ENCODE measurements at regions not wholly inside any gene's neighbourhood (a gene's known extent, or its start where the extent isn't known, plus 50 kb on each side); places are given as distances from the start of the nearest gene placed in this dataset.

DNA sequence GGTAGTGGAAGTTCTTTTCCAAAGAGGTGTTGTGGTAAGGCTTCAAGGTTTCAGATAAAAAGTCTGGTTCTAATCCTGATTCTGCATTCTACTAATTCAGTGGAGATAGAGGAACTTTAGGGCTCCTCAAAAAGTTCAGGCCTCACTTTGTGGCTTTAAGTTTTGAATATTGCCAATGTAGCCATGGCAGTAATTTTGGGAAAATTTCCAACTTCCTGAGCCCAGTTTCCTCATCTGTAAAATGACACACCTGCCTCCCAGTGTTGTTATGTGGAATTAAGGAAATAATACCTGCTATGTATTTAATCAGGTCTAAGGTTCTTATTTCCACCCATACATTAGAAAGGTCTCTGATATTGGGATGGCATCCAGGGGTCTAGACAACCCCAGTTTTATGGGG, 147.6 kb upstream of the ITGA6 start:
- TF ChIP-seq MAFK (IDR thresholded peaks at IDR 0.05; ENCODE audit: low read depth, low read length) (no peak), TAF7 (optimal IDR thresholded peaks at IDR 0.05; ENCODE audit: borderline replicate concordance, low read depth, low read length) (no peak), POLR2A (IDR thresholded peaks at IDR 0.05; ENCODE audit: control extremely low read depth in 1 of 2, low read depth in 2 of 2, low read length in 2 of 2) (no peak), EZH2 (IDR thresholded peaks at IDR 0.05; ENCODE audit: low read depth, low read length, severe bottlenecking) (no peak), POLR2AphosphoS5 (IDR thresholded peaks at IDR 0.05; ENCODE audit: low read depth, low read length) (no peak), CBX5 (IDR thresholded peaks at IDR 0.05; ENCODE audit: low read depth, low read length) (no peak), RAD21 (IDR thresholded peaks at IDR 0.05 in 1 of 2, conservative IDR thresholded peaks at IDR 0.05 in 1 of 2; ENCODE audit: low read depth in 2 of 2, low read length in 2 of 2) (no peak), EP300 (IDR thresholded peaks at IDR 0.05; ENCODE audit: borderline replicate concordance in 1 of 2, low read depth in 2 of 2, low read length in 2 of 2) (no peak), YY1 (IDR thresholded peaks at IDR 0.05; ENCODE audit: low read depth, low read length) (no peak), GABPA (IDR thresholded peaks at IDR 0.05; ENCODE audit: borderline replicate concordance, insufficient read depth, low read length) (no peak)
- TF ChIP-seq, protein P1, sequence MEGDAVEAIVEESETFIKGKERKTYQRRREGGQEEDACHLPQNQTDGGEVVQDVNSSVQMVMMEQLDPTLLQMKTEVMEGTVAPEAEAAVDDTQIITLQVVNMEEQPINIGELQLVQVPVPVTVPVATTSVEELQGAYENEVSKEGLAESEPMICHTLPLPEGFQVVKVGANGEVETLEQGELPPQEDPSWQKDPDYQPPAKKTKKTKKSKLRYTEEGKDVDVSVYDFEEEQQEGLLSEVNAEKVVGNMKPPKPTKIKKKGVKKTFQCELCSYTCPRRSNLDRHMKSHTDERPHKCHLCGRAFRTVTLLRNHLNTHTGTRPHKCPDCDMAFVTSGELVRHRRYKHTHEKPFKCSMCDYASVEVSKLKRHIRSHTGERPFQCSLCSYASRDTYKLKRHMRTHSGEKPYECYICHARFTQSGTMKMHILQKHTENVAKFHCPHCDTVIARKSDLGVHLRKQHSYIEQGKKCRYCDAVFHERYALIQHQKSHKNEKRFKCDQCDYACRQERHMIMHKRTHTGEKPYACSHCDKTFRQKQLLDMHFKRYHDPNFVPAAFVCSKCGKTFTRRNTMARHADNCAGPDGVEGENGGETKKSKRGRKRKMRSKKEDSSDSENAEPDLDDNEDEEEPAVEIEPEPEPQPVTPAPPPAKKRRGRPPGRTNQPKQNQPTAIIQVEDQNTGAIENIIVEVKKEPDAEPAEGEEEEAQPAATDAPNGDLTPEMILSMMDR (IDR thresholded peaks at IDR 0.05; ENCODE audit: control extremely low read depth in 1 of 3, insufficient read depth in 1 of 3, low read depth in 1 of 3, low read length in 3 of 3) = no peak
- TF ChIP-seq, protein P2, sequence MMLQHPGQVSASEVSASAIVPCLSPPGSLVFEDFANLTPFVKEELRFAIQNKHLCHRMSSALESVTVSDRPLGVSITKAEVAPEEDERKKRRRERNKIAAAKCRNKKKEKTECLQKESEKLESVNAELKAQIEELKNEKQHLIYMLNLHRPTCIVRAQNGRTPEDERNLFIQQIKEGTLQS (IDR thresholded peaks at IDR 0.05; ENCODE audit: insufficient read depth, low read depth, low read length) = no peak
